GM10248 (cell line): ENCODE measurements at regions not wholly inside any gene's neighbourhood (a gene's known extent, or its start where the extent isn't known, plus 50 kb on each side); places are given as distances from the start of the nearest gene placed in this dataset.
"Not testable (repeated sequence)": the region's sequence is repeated elsewhere in the genome, so short reads cannot be mapped to it uniquely, and the experiment has no call there.

Experiments
- CTCF ChIA-PET: fragments of 300-600 bp; sonication (Branson Sonifier 250); formaldehyde crosslinking; extraction: SDS; loops from one replicate; lab custom pipeline; 2021; ENCODE audit warnings: antibody characterized with exemption; lab: Yijun Ruan, JAX
- POLR2A ChIA-PET: fragments of 350-650 bp; sonication (Branson Sonifier 250); formaldehyde crosslinking; extraction: SDS; loops from one replicate; lab custom pipeline; 2020; ENCODE audit warnings: antibody characterized with exemption; lab: Yijun Ruan, JAX
- DNase-seq: peaks from one replicate; pipeline ENCODE4 v3.0.0; 2012; ENCODE audit errors: extremely low spot score
- TF ChIP-seq, protein P1 (sequence below): IDR thresholded peaks from 2 replicates; pipeline ENCODE4 v1.5.1; 2012; ENCODE audit warnings: mild to moderate bottlenecking, low read depth; ENCODE audit errors: extremely low read depth, missing control alignments, control extremely low read depth

DNA sequence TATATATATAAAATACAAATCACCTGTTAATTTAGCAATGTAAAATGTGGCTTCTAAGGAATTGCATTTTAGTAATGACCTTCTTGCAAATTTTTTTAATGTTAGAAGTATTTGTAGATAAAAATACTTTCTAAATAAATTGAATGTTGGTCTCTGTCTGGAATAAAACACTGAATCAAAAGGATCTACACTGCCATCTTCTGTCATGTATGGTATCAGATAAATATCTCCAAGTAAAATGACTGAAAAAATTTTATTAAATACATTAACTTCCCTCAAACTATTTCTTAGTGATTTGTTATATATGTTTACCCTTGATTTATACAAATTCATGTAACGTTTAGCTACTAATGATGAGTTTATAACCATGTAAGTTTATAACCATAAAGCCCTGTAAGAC, 2029.3 kb downstream of the MRPL39 start:
- POLR2A ChIA-PET = no interaction called here
- TF ChIP-seq, protein P1, sequence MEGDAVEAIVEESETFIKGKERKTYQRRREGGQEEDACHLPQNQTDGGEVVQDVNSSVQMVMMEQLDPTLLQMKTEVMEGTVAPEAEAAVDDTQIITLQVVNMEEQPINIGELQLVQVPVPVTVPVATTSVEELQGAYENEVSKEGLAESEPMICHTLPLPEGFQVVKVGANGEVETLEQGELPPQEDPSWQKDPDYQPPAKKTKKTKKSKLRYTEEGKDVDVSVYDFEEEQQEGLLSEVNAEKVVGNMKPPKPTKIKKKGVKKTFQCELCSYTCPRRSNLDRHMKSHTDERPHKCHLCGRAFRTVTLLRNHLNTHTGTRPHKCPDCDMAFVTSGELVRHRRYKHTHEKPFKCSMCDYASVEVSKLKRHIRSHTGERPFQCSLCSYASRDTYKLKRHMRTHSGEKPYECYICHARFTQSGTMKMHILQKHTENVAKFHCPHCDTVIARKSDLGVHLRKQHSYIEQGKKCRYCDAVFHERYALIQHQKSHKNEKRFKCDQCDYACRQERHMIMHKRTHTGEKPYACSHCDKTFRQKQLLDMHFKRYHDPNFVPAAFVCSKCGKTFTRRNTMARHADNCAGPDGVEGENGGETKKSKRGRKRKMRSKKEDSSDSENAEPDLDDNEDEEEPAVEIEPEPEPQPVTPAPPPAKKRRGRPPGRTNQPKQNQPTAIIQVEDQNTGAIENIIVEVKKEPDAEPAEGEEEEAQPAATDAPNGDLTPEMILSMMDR = no peak
- CTCF ChIA-PET = no interaction called here
- no peak for DNase-seq

DNA sequence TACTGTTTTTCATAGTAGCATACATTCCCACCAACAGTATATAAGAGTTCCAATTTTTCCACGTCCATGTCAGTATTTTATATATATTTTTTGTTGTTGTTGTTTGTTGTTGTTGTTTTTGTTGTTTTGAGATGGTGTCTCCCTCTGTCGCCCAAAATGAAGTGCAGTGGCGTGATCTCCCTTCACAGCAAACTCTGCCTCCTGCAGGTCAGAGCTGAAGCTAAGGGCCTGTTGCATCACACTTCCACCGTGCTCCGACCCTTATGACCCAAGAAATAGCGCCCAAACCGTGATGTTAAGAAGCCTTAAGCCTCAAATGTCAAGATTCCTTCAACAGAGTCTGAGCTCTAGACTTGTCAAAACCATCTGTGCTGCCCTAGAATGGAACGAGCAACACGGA, 2032.3 kb downstream of the MRPL39 start:
- DNase-seq = no peak
- ChIA-PET POLR2A (no interaction called here), CTCF (interaction anchor here (1.0 kb wide), 1 partner anchor 18 kb away, joined by 3 read pairs; no protein-coding TSS in a partner anchor)
- TF ChIP-seq, protein P1 = no peak

GRCh38 chr21:23548924-23549323, 2058.4 kb downstream of the MRPL39 start:
- POLR2A ChIA-PET, DNase-seq, CTCF ChIA-PET: not testable (repeated sequence)

GRCh38 chr21:23543333-23543732, 2063.9 kb downstream of the MRPL39 start:
- ChIA-PET POLR2A (no interaction called here), CTCF (no interaction called here)
- no peak for DNase-seq
- TF ChIP-seq, protein P1 = no peak

DNA sequence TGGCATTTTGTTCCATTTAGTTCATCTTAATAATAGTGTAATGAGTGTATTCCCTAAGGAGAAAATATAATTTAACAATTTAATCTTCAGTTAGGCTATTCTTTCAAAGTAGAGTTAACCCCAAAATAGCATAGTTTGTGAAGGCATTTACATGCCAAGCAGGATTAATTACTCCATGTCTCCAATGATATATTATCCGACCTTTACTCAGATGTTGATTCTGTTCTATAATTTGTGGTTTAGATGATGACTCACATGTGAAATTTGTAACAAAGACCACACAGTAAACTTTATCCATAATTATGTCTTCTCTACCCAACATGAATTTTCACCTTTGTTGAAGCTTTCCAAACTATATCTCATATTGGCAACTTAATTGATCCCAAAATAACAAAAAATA, 2065.2 kb downstream of the MRPL39 start:
- DNase-seq = no peak
- ChIA-PET CTCF (no interaction called here), POLR2A (no interaction called here)
- TF ChIP-seq, protein P1 = no peak

DNA sequence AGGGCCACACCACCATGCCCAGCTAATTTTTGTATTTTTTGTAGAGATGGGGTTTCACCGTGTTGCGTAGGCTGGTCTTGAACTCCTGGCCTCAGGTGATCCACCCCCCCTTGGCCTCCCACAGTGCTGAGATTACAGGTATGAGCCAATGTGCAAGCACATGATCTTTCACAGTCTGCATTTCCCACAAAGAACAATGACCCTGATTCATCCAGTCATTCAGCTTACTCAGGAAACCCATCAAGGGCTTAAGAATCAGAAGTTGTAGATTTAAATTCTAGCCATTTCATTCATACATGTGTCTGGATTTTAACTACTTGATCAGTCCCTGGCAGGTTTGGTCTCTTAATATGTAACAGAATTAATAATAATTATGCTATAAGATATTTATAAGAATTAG, 2065.7 kb downstream of the MRPL39 start:
- CTCF ChIA-PET = no interaction called here
- TF ChIP-seq, protein P1 = no peak
- DNase-seq = no peak
- POLR2A ChIA-PET = no interaction called here

- CTCF ChIA-PET = no interaction called here
- no peak for DNase-seq
Measured at GRCh38 chr21:23534850-23535249, 2072.4 kb downstream of the MRPL39 start.

More at GRCh38 chr21:23534850-23535249, 2072.4 kb downstream of the MRPL39 start:
- POLR2A ChIA-PET = no interaction called here
- TF ChIP-seq, protein P1 = no peak
